DOHH2 (cell line): ENCODE measurements at regions not wholly inside any gene's neighbourhood (a gene's known extent, or its start where the extent isn't known, plus 50 kb on each side); places are given as distances from the start of the nearest gene placed in this dataset.

Source experiments
- CTCF ChIP-seq: fragments of 200-600 bp; sonication (generic); IDR thresholded peaks from one replicate; pipeline ENCODE4 v1.5.1; 2014; ENCODE audit warnings: antibody characterized with exemption, mild to moderate bottlenecking, low read depth, low read length; ENCODE audit not compliant: poor library complexity, severe bottlenecking
- EZH2phosphoT487 ChIP-seq: fragments of 200-600 bp; sonication (generic); IDR thresholded peaks from 2 replicates; pipeline ENCODE4 v1.6.1; 2017; ENCODE audit warnings: borderline replicate concordance, mild to moderate bottlenecking, antibody characterized with exemption, low read length, moderate library complexity, mixed read lengths

GRCh38 chr1:224498574-224499170 lies 64.1 kb upstream of the WDR26 start:
- TF ChIP-seq CTCF, result no peak
- TF ChIP-seq EZH2phosphoT487, result no peak
